CD4-positive, alpha-beta T cell treated with Interleukin-1 beta for 1 hour (primary cell): ENCODE measurements at regions not wholly inside any gene's neighbourhood (a gene's known extent, or its start where the extent isn't known, plus 50 kb on each side); places are given as distances from the start of the nearest gene placed in this dataset.

Source experiments
- DNase-seq, 2 donors: peaks; one replicate each; pipeline ENCODE4 v3.0.0-alpha.2; 2020 to 2022

DNA sequence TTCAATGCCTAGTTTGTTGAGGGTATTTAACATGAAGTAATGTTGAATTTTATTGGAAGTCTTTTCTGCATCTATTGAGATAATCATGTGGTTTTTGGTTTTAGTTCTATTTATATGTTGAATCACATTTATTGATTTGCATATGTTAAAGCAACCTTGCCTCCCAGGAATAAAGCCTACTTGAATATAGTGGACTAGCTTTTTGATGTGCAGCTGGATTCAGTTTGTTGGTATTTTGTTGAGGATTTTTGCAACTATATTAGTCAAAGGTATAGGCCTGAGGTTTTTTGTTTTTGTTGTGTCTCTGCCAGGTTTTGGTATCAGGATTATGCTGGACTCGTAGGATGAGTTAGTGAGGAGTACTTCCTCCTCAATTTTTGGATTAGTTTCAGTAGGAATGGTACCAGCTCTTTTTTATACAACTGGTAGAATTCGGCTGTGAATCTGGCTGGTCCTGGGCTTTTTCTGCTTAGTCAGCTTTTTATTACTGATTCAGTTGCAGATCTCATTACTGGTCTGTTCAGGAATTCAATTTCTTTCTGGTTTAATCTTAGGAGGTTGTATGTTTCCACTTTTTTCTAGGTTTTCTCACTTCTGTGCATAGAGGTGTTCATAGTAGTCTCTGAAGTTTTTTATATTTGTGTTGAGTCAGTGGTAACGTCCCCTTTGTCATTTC is 209.8 kb upstream of the RBMS3 start:
- DNase-seq: no peak

DNA sequence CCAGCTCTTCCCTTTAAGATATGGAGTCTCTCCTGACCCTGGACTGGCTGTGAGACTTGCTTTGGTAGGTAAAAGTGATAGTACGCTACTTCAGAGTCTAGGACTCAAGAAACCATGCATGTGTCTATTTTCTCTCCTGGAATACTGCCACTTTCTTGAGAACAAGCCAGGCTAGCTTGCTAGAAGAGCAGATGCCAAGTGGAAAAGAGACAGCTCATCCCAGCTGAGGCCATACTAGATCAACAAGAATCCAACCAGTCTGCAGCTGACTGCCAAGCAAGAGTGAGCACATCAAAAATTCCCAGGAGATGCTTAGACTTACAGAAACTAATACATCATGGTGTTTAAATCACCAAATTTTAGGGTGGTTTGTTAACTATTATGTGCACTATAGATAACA is 208.3 kb upstream of the RBMS3 start:
- no peak for DNase-seq

DNA sequence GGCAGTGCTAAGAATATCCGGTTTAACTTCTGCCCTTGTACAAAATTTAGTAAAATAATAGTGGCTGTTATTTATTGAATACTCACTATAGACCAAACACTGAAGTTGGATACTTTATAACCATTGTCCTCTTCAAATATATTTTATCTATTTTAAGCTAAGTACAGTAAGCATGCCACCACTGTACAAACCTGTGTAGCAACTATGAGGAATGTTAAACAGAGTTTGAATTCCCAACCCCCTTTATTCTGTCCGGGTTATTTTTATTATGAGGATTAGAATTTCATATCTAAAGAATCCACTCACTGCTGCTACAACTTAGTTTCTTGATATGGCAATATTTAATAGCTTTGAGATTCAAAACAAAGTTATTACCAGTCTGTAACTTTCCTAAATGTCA is 203.5 kb upstream of the RBMS3 start:
- no peak for DNase-seq

DNA sequence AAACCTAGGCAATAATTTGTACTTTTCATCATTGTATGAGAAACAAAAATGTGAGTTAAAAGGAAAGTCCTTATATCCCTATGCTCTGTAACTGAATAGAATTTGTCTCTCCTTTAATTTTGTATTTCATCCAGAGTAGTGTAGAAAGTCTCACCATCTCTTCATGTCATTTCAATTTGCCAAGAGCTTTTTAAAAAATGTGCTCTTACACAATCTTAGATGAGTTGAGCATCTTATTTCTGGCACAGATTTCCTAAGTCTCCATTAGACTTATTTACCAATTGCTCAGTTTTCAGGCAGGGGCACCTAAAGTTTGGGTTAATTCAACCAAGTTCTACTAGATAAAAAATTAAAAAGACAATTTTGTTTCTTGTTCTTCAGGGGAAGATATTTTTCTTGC is 201.5 kb upstream of the RBMS3 start:
- no peak for DNase-seq

DNA sequence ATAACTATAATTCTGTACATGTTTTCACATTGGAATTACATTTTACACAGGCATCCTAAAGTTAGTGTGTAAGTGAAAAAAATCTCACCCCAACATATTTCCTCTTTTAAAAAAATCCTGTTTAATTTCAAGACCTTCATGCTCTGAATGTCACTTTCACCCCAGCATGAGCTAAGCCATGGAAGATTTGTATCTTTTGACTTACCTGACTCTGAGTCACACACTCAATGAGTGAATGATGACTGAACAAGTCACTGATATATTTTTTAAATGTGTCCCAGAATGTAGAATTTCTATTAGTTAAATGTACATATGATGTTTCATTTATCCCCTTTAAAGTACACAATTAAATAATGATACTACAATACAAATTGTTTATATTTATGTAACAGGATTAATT is 199.9 kb upstream of the RBMS3 start:
- DNase-seq: no peak

DNA sequence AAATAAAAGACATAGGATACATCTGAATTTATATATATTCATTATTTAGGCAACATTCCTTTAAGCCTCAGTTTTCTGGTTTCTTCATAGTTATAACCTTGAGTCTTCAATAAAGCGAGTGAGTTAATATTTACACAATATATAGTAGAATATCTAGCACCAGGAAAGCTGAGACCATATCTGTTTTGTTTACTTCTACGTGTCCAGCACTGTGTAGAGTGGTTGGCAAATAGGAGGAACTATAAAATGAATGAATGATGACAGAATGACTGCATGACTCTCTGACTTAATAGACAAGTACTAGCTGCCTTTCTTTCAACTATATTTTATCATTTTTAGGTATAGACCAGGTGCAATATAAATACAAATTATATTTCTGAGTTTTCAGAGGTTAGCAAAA is 197.8 kb upstream of the RBMS3 start:
- no peak for DNase-seq

DNA sequence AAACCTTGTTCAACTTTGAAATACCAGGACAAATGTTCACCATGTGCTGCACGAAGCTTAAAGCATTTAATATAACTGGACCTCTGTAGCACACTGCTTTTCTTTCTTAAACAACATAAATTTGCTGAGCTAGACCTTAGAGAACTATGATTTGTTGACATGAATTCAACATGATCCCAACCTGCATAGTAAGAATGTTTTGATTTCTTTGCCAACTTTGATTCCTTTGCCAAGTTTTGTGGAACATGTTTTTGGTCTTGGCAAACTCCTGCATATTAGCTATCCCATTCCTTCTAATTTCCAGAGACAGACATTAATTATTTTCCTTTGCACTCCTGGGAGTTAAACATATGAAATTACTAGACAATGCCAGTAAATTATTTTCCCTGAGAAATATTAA is 197.2 kb upstream of the RBMS3 start:
- DNase-seq: no peak

DNA sequence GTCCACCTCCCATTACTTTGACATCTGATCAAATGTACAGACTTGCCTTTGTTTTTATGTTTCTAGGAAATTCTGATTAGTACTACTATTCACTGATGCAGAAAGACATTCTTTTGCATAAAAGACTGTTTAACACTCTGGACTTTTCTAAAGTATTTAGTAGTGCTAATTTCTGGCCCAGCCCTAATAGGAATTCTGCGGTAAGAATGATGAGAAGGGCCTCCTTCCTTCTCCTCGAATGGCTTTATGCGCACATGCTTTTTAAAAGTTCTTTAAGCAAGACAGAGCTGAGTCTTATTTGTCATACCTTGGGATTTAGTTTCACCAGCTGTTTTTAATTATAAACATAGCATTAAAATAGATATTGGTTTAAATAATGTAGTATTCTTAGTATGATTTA is 192.3 kb upstream of the RBMS3 start:
- DNase-seq: no peak

DNA sequence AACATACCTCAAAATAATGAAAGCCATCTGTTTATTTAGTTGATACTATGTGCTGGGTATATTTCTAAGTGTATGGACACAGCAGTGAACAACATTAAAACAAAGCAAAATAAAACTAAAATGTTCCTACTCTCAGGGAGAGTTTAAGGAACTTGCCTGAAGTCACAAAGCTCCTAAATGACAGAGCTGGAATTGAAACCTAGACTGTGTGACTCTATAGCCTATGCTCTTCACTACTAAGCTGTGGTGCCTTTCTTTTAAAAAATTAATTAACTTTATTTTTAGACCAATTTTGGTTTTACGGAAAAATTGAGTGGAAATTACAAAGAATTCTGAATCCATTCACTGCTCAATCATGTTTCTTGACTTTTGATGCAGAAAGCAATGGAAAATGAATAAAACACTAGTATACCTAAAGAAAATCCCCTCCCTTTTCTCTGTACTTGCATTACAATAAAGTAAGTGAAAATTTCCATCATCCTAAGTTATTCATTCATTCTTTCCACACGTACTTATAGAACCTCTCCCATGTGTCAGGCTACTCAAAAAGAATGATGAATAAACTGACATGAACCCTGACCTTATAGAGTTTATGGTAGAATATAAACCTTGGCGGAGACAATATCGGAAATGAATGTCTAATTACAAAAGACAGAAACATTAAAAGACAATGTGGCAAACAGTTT is 189.8 kb upstream of the RBMS3 start:
- DNase-seq: no peak

DNA sequence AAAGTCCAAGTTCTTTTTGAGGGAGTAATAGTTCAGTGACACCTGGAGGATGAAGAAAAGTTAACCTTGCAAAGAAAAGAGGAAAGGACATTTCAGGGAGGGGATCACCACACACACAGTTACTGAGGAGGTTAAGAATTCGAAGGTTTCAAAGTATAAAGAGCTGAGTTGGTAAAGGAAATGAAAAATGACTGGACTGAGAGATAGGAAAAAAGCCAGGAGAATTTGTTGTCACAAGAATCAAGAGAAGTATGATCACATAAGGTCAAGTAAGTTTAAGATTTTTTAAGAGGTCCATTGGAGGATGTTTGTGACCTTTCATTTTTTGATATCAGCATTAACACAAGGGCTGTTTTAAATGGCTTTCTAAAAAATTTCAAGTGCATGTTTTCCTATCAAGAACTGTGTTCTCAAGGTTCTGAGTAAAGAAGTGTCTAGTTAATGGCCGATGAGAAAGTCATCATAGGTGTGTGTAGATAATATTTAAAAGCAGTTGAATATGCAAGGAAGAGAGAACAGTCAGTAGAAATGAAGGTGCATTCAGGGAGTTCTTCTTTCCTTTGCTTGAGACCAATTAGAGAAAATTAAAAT is 189.2 kb upstream of the RBMS3 start:
- no peak for DNase-seq

DNA sequence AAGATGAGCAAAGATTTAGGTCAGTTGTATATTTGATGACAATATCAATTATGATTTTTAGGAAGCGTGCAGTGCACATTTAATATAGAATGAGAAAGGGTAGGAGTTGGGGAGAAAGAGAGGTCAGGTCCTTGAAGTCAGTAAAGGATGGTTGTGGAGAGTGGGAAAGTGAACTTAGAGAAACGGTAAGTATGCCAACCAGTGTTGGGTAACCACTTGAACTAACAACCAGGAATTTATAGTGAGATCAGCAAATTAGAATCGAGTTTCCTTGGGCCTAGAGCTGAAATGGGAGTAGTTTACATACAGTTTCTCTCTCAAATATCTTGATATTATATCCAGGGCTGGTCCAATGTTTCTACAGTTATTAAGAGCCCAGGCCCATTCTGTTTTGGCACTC is 188.5 kb upstream of the RBMS3 start:
- no peak for DNase-seq

DNA sequence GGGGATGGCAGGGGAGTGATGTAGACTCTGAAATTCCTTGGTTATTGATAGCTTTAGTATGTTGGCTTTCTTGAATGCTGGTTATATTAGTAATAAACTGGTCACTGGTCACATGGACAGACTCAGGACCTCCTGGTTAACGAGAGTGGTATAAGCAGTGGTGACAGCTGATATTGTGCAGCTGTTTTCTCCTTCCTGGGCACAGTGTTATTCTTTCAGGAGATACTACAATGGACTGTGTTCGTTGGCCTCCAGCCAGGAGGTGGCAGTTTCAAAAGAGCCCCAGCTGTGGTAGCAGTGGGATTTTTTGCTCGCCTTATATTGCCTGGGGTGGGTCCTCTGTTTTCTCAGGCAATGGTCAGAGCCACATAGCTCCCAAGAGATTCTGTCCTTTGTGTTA is 181.6 kb upstream of the RBMS3 start:
- DNase-seq: no peak

DNA sequence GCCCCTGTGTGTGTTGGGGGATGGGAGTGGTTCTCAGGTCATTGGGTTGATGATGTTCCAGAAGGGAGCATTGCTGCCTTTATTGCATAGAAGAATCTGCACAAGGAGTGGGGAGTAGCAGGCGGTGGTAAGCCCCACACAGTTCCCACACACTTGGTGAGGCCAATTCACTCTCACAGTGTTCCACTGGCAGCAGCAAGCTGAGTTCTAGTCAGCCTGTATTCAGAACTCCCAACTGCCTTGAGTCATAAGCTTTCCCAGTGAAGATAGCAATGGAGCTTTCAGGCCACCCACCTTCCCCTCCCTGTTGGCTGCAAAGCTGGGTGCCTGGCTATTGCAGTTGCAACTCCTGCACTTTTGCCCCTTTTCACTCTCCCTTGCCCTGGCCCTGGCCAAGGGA is 181.1 kb upstream of the RBMS3 start:
- DNase-seq: no peak

DNA sequence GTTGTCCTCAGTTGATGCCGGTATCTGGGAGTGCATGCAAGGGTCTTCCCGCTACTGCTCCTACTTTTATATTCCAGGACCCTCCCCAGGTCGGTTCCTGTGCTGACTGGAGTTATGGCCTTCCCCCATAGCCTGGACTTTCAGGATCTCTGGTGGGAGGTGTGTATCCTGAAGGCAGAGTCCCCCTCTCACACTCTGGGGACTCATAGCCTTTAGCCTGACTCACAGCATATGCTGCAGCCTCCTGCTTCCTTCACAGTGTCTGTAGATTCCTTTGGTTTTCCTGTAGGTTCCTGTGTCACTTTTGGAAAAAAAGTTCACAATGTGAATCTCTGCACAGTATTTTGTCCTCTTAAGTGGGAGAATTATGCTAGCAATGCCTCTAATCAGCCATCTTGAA is 180.6 kb upstream of the RBMS3 start:
- DNase-seq: no peak

DNA sequence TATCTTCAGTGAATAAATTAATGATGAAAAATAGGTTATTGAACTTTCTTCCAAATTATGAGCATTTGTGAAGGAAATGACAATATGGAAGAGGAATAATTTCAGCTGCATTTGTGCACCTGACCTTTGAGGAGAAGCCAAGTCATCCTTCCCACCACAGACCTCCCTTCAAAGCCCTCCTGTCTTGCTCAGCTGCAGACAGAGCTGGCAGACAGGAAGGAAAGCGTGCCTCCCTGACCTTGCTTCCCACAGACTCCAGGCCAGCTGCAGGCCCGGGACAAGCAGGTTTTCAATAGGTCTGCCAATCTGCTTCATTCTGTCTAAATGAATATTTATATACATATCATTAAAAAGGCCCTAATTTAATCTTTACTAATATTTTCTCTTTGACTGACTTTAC is 152.9 kb upstream of the RBMS3 start:
- DNase-seq: no peak

DNA sequence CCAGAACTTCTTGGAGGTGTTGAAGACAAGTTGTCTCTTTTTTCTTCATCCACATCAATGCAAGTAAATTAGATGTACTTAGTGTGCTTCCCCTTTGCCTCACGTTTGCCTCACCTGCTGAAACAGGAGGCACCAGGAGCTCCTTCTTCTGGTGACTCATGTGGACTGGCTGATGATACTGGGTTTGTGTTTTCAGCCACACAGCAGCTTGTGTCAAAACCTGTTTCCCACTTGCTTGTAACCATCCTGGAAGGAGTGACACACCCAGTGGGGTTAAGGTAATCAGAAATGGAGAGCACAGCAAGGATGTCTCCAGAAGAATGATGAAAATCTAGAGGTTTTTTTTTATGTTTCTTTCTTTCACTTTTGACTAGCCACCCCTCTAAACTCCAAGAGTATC is 143.3 kb upstream of the RBMS3 start:
- no peak for DNase-seq

DNA sequence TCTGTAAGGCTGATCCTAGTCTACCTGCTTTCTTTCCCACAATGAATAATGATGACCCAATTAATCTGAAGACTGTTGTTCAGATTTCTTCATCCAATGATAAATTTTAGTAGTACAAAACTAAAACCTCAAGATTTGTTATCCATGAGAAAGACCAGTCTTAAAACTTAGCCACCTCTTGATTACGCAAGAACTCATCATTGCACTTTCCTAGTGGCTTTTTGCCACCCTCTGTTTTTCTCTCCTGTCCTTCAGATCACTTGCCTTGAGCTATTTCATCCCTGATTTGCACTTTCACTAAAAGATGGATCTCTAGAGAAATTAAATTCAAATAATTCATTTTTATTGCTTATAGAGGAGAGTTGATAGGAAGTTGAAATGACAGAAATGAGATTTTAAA is 142.7 kb upstream of the RBMS3 start:
- DNase-seq: no peak

DNA sequence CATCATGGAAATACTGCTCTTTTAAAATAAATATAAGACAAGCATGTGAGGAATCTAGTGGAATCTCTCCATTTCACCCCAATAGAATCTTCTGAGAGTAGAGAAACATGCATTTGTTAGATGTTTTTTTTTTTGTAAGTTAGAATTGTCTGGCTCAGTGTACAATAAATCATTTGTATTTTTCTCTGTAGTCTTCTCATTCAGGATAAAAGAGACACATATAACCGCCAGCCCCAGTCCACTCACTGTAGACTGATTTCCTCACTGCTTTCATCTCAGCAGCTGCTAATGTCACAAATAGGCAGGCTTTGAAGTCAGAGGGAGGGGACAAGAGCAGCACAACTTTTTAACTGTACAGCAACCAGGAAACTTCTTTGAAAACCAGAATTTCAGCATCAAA is 140.2 kb upstream of the RBMS3 start:
- no peak for DNase-seq

DNA sequence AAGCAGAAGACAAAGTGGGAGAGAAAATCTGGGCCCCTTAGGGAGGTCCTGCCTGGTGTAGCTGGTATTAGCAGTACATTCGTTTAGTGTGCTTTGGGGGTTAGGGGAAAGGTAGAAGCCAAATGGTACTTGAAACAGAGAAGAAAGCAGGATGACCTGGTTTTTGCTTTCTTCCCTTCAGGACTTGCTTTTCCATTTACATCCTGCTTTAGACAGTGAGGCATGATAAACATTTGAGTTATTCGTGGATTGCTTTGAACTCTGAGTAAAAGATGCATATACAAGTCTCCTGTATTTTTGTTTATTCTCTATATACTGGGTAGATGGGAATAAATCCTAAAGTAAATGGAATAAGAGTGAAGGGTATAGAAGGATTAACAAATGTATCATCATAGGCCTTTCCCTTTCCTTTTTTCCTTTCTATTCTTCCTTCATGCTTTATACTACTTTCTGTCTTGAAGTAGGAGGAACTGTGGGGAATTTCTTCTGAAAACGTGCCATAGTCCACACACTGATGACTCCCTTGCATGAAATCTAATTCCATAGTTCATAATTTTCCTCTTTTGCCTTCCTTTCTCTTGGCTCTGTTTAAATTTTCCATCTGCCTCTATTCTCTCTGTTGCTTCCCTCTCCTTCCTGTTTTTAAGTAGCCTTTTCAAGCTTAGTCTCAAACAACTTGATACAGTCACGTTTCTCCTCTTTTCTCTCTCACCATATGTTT is 139.5 kb upstream of the RBMS3 start:
- DNase-seq: no peak

DNA sequence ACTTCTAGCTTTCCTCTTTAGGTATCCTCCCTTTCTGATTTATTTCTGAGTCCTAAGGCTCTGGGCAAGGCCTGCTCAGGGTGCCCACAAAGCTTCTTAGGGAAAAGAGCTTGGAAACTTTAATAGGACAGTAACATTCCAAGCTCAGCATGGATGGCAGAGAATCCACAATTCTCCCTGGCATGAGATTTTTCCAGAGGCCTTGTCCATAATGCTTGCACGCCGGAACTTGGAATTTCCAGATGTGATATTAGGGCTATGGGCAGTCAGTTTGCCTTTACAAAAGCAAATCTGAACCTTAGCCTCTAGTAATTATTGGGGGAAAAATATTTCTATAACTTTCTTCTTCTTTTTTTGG is 139.0 kb upstream of the RBMS3 start:
- DNase-seq: no peak

DNA sequence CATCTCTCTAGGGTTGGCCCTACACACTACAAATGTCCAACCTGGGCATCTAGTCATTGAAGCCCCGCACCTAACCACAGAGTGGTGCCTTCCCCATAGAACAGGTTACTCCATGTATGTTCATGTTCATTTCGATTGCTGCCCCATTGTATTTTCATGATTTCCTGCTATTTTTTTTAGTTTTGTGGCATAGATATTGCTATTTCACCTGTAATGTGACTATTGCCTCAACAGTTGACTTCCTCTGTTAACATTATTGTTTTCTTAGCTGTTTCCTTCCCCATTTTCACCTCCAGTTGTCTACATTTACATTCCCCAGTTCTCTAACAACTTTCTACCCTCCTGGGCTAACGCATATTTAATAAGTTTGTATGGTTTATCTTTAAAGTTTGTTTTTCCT is 137.7 kb upstream of the RBMS3 start:
- DNase-seq: no peak

DNA sequence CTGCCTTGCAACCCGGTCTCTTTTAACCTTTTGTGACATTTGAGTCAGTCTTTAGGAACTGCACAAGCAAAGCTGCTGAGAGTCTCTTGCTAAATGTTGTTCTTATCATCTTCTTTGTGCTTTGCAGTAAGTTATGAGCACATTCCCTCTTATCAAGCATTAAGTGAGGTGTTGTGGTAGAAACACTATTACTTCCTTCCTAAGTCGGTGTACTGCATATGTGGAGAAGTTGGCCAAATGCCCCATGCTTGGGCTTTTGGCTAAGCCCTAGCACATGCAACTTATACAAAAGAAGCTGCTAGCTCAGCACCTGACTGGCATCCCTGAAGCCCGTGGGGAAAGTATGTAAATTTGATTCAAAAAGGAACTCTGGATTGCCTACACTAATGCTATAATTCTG is 136.5 kb upstream of the RBMS3 start:
- no peak for DNase-seq

DNA sequence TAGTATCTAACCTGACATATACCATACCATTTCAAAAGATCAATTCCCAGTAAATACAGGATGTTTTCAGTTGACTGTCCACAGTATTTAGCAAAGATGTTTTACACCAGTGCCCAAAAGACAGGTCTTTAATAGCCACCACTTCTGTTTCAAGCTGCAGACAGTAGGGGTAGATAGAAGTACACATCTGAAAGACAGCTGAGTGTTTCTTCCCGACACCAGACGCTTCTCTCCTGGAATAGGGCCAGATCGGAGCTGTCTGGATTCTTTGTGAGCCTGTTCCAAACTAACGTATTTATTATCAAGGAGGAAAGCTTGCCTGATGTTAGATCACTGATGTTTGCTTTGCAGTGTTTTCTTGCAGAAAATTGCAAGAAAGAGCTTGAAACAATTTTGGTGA is 136.1 kb upstream of the RBMS3 start:
- no peak for DNase-seq

DNA sequence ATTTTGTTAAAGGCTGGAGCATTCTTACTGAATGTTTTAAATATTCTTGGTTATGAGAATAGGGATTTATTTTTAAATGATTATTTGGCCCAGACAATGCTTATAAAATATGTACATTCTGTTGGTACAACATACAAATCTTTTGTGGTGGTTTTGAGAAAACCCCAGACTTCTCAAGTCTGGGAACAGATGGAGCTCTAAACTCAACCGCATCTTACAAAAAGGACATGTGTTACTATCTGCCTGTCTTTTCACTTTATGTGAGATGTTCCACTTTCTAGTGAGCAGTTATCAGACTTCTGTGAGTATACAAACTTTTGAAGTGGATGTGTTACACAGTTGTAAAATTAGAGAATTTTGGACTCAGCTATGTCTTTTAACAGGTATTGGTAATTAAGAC is 135.5 kb upstream of the RBMS3 start:
- DNase-seq: no peak
